CD4-positive, alpha-beta T cell treated with Interleukin-15 for 4 hours (primary cell): ENCODE measurements at regions not wholly inside any gene's neighbourhood (a gene's known extent, or its start where the extent isn't known, plus 50 kb on each side); places are given as distances from the start of the nearest gene placed in this dataset.
"Not testable (repeated sequence)": the region's sequence is repeated elsewhere in the genome, so short reads cannot be mapped to it uniquely, and the experiment has no call there.

Experiments used
- DNase-seq: peaks from one replicate; pipeline ENCODE4 v3.0.0-alpha.2; 2020; ENCODE audit warnings: low spot score

- no peak for DNase-seq
Measured at GRCh38 chr6:19549109-19549508, 288.1 kb upstream of the ID4 start.

- DNase-seq = no peak
Measured at GRCh38 chr6:19550380-19550779, 286.8 kb upstream of the ID4 start.

GRCh38 chr6:19551611-19552010 lies 285.6 kb upstream of the ID4 start:
- DNase-seq = no peak

- no peak for DNase-seq
Measured at GRCh38 chr6:19552076-19552475, 285.1 kb upstream of the ID4 start.

- no peak for DNase-seq
Measured at GRCh38 chr6:19552588-19552987, 284.6 kb upstream of the ID4 start.

- DNase-seq = no peak
Measured at GRCh38 chr6:19554356-19555225, 282.6 kb upstream of the ID4 start.

- no peak for DNase-seq
Measured at GRCh38 chr6:19557191-19557590, 280.0 kb upstream of the ID4 start.

- DNase-seq = no peak
Measured at GRCh38 chr6:19558201-19558600, 279.0 kb upstream of the ID4 start.

GRCh38 chr6:19558934-19559333 lies 278.2 kb upstream of the ID4 start:
- DNase-seq = no peak

- DNase-seq = no peak
Measured at GRCh38 chr6:19562468-19562867, 274.7 kb upstream of the ID4 start.

GRCh38 chr6:19569563-19569962 lies 267.6 kb upstream of the ID4 start:
- no peak for DNase-seq

GRCh38 chr6:19571176-19571575 lies 266.0 kb upstream of the ID4 start:
- no peak for DNase-seq

GRCh38 chr6:19578481-19578880 lies 258.7 kb upstream of the ID4 start:
- DNase-seq = no peak

GRCh38 chr6:19584207-19584606 lies 253.0 kb upstream of the ID4 start:
- not testable (repeated sequence) for DNase-seq

GRCh38 chr6:19587238-19587942 lies 249.8 kb upstream of the ID4 start:
- DNase-seq = no peak

GRCh38 chr6:19590501-19591131 lies 246.6 kb upstream of the ID4 start:
- DNase-seq = no peak

GRCh38 chr6:19597809-19598320 lies 239.3 kb upstream of the ID4 start:
- no peak for DNase-seq

GRCh38 chr6:19599796-19600464 lies 237.2 kb upstream of the ID4 start:
- no peak for DNase-seq

- no peak for DNase-seq
Measured at GRCh38 chr6:19602434-19603013, 234.6 kb upstream of the ID4 start.

- DNase-seq = no peak
Measured at GRCh38 chr6:19603721-19604120, 233.4 kb upstream of the ID4 start.

- DNase-seq = no peak
Measured at GRCh38 chr6:19605624-19606023, 231.5 kb upstream of the ID4 start.

GRCh38 chr6:19608546-19608945 lies 228.6 kb upstream of the ID4 start:
- DNase-seq = no peak
